Osteoblast (primary cell): ENCODE measurements at regions not wholly inside any gene's neighbourhood (a gene's known extent, or its start where the extent isn't known, plus 50 kb on each side); places are given as distances from the start of the nearest gene placed in this dataset.

Experiments used
- DNase-seq: peaks from one replicate; pipeline ENCODE4 v3.0.0; 2011; ENCODE audit warnings: low spot score, mixed read lengths; ENCODE audit not compliant: insufficient read length; ENCODE audit errors: missing footprints
- H2AFZ ChIP-seq: 2 replicates; pipeline ENCODE4 v1.6.0; 2011; ENCODE audit warnings: mild to moderate bottlenecking, low read length
- H3K27ac ChIP-seq: 2 replicates; pipeline ENCODE4 v1.5.1; 2011; ENCODE audit warnings: mild to moderate bottlenecking, low read depth, low read length, moderate library complexity
- H3K27me3 ChIP-seq: 2 replicates; pipeline ENCODE4 v1.6.0; 2012; ENCODE audit warnings: mild to moderate bottlenecking, control low read depth, inconsistent platforms, low read length, moderate library complexity; ENCODE audit not compliant: insufficient read depth
- H3K36me3 ChIP-seq: 2 replicates; pipeline ENCODE4 v1.5.1; 2011; ENCODE audit warnings: mild to moderate bottlenecking, low read length, control low read depth, moderate library complexity; ENCODE audit not compliant: insufficient read depth
- H3K4me1 ChIP-seq: 2 replicates; pipeline ENCODE4 v1.5.1; 2011; ENCODE audit warnings: mild to moderate bottlenecking, low read length, control low read depth, moderate library complexity; ENCODE audit not compliant: insufficient read depth
- H3K4me2 ChIP-seq: 2 replicates; pipeline ENCODE4 v1.6.0; 2011; ENCODE audit warnings: mild to moderate bottlenecking, low read length; ENCODE audit not compliant: insufficient read depth
- H3K4me3 ChIP-seq: fragments of 200-600 bp; sonication (generic); 3 replicates; pipeline ENCODE4 v1.5.1; 2012; ENCODE audit warnings: mild to moderate bottlenecking, low read length, inconsistent platforms; ENCODE audit not compliant: insufficient read depth
- H3K79me2 ChIP-seq: 2 replicates; pipeline ENCODE4 v1.6.0; 2012; ENCODE audit warnings: mild to moderate bottlenecking, low read length, control low read depth, inconsistent platforms; ENCODE audit not compliant: insufficient read depth
- H3K9me3 ChIP-seq: 2 replicates; pipeline ENCODE4 v1.5.1; 2011; ENCODE audit warnings: low read depth, low read length, control low read depth
- H4K20me1 ChIP-seq: 2 replicates; pipeline ENCODE4 v1.6.0; 2012; ENCODE audit warnings: mild to moderate bottlenecking, low read length, control low read depth; ENCODE audit not compliant: insufficient read depth
- TF ChIP-seq, protein P1 (sequence below): IDR thresholded peaks from 2 replicates; pipeline ENCODE4 v1.5.1; 2011; ENCODE audit warnings: mild to moderate bottlenecking, low read depth, low read length, moderate library complexity; ENCODE audit errors: extremely low read depth

DNA sequence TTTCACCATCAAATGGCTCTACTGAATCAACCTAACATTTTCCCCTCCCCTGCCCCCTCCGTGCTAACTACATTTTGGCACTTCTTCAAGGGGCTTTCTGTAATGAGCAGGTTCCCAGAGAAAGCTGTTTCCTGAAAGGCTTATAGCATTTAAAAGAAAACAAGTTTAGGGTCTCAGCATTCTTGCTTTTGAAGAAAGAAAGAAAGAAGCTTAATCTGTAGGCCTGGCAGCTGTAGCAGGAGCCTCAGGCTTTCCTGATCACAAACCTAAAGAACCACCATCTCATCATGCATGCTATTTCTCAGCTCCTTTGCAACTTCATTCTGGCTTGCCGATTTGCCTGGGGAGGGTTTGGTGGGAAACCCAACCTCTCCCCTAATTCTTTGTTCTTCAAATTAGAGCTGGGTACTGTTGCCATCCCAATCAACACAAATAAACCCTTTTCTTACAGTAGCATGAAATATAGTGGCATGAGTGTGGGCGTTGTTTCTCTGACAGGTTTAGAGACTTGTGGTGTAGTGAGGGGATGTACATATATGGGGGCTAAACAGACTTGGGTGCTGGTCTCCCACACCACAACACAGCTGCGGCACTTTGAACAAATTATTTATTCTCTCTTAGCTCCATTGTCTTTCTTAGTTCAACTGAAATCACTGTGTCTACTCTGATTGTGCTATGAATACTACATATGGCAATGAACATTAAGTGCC lies 160.5 kb upstream of the TNC start:
- Histone ChIP-seq H3K9me3 (no peaks in the 10 kb centered on the region), H3K27ac (no peak overlapping the region), H3K79me2 (no peaks in the 10 kb centered on the region), H4K20me1 (no peaks in the 10 kb centered on the region), H3K4me3 (no peak overlapping the region), H2AFZ (no peak overlapping the region), H3K4me2 (no peak overlapping the region), H3K27me3 (no peaks in the 10 kb centered on the region), H3K4me1 (peaks cover 10% of the 10 kb centered on the region), H3K36me3 (no peaks in the 10 kb centered on the region)
- DNase-seq, result no peak
- TF ChIP-seq, protein P1, sequence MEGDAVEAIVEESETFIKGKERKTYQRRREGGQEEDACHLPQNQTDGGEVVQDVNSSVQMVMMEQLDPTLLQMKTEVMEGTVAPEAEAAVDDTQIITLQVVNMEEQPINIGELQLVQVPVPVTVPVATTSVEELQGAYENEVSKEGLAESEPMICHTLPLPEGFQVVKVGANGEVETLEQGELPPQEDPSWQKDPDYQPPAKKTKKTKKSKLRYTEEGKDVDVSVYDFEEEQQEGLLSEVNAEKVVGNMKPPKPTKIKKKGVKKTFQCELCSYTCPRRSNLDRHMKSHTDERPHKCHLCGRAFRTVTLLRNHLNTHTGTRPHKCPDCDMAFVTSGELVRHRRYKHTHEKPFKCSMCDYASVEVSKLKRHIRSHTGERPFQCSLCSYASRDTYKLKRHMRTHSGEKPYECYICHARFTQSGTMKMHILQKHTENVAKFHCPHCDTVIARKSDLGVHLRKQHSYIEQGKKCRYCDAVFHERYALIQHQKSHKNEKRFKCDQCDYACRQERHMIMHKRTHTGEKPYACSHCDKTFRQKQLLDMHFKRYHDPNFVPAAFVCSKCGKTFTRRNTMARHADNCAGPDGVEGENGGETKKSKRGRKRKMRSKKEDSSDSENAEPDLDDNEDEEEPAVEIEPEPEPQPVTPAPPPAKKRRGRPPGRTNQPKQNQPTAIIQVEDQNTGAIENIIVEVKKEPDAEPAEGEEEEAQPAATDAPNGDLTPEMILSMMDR, result no peak

- Histone ChIP-seq H3K4me3 (no peak overlapping the region), H3K27me3 (no peaks in the 10 kb centered on the region), H4K20me1 (no peaks in the 10 kb centered on the region), H3K36me3 (no peaks in the 10 kb centered on the region), H3K79me2 (no peaks in the 10 kb centered on the region), H2AFZ (no peak overlapping the region), H3K27ac (no peak overlapping the region), H3K9me3 (no peaks in the 10 kb centered on the region), H3K4me1 (no peaks in the 10 kb centered on the region), H3K4me2 (no peak overlapping the region)
- no peak for DNase-seq
- TF ChIP-seq, protein P1, result no peak
Observed at GRCh38 chr9:115283395-115283794, 165.4 kb upstream of the TNC start.

- H3K4me1 ChIP-seq, result peaks cover 5% of the 10 kb centered on the region
- no peak overlapping the region for H3K4me2 ChIP-seq
- no peaks in the 10 kb centered on the region for H3K79me2 ChIP-seq
- H3K36me3 ChIP-seq, result no peaks in the 10 kb centered on the region
- no peaks in the 10 kb centered on the region for H3K27me3 ChIP-seq
- H4K20me1 ChIP-seq, result no peaks in the 10 kb centered on the region
- no peak overlapping the region for H3K4me3 ChIP-seq
- H3K27ac ChIP-seq, result no peak overlapping the region
- TF ChIP-seq, protein P1, result no peak
- DNase-seq, result no peak
- no peaks in the 10 kb centered on the region for H3K9me3 ChIP-seq
- H2AFZ ChIP-seq, result no peak overlapping the region
Observed at GRCh38 chr9:115285836-115286235, 167.9 kb upstream of the TNC start.

DNA sequence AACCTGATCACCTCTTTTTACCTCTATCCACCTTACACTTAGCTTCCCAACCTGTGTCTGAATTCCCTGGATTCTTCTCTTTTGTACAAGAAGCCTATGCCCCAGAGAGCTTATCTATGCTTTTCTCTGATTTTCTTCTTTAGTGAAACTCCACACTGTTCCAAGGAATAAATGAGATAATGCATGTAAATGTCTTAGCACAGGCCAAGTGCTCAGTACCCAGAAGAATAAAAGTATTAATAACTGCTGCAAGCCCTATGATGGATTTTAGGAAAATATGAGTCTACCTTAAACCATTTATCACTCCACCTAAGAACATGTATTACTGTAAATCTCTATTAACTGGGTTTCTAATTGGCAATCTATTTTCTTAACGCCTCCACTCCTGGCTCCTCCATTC lies 168.5 kb upstream of the TNC start:
- no peaks in the 10 kb centered on the region for H4K20me1 ChIP-seq
- no peak overlapping the region for H2AFZ ChIP-seq
- H3K4me3 ChIP-seq, result no peak overlapping the region
- H3K27ac ChIP-seq, result no peak overlapping the region
- TF ChIP-seq, protein P1, result no peak
- peaks cover 5% of the 10 kb centered on the region for H3K4me1 ChIP-seq
- no peaks in the 10 kb centered on the region for H3K9me3 ChIP-seq
- no peaks in the 10 kb centered on the region for H3K27me3 ChIP-seq
- no peak overlapping the region for H3K4me2 ChIP-seq
- no peak for DNase-seq
- no peaks in the 10 kb centered on the region for H3K79me2 ChIP-seq
- H3K36me3 ChIP-seq, result no peaks in the 10 kb centered on the region
